Cardiac muscle cell (in vitro differentiated cells and primary cell): ENCODE measurements at regions not wholly inside any gene's neighbourhood (a gene's known extent, or its start where the extent isn't known, plus 50 kb on each side); places are given as distances from the start of the nearest gene placed in this dataset.

ENCODE experiments used
- DNase-seq, 2 donors: peaks; one replicate each; pipeline versions ENCODE4 v3.0.0 to v3.0.0-alpha.2; 2010 to 2017; ENCODE audit warnings: low read depth in 1 of 2, low spot score in 1 of 2
- H3K27ac ChIP-seq: fragments of 200-600 bp; sonication (generic); 2 replicates; pipeline ENCODE4 v1.5.1; 2016
- H3K27me3 ChIP-seq: fragments of 200-600 bp; sonication (generic); 2 replicates; pipeline ENCODE4 v1.6.0; 2016; ENCODE audit warnings: control low read depth
- H3K36me3 ChIP-seq: fragments of 200-600 bp; sonication (generic); 2 replicates; pipeline ENCODE4 v1.5.1; 2016; ENCODE audit warnings: control low read depth
- H3K4me1 ChIP-seq: fragments of 200-600 bp; sonication (generic); 2 replicates; pipeline ENCODE4 v1.8.1; 2017; ENCODE audit warnings: low read depth, mild to moderate bottlenecking, mixed run types
- H3K4me3 ChIP-seq: fragments of 200-600 bp; sonication (generic); 2 replicates; pipeline ENCODE4 v1.5.1; 2016; ENCODE audit warnings: mild to moderate bottlenecking
- H3K9me3 ChIP-seq: fragments of 200-600 bp; sonication (generic); 2 replicates; pipeline ENCODE4 v1.5.1; 2017; ENCODE audit warnings: low read depth, mild to moderate bottlenecking, control low read depth
- CTCF ChIP-seq: IDR thresholded peaks from 2 replicates; pipeline ENCODE4 v1.5.1; 2012; ENCODE audit warnings: low read depth, mild to moderate bottlenecking, low read length

- TF ChIP-seq CTCF: no peak
- no peaks in the 10 kb centered on the region for H3K9me3 ChIP-seq
These were observed 193.2 kb upstream of the MYOCD start for GRCh38 chr17:12472252-12473173.

GRCh38 chr17:12478311-12478710, 187.4 kb upstream of the MYOCD start:
- no peaks in the 10 kb centered on the region for H3K27me3 ChIP-seq
- H3K4me1 ChIP-seq: no peaks in the 10 kb centered on the region
- no peaks in the 10 kb centered on the region for H3K36me3 ChIP-seq
- no peak overlapping the region for H3K27ac ChIP-seq
- no peak for DNase-seq
- no peaks in the 10 kb centered on the region for H3K9me3 ChIP-seq
- TF ChIP-seq CTCF: no peak
- H3K4me3 ChIP-seq: no peak overlapping the region

More at GRCh38 chr17:12472252-12473173, 193.2 kb upstream of the MYOCD start:
- peak in 1 of 2 donors; percentile 8 for DNase-seq
- no peak overlapping the region for H3K4me3 ChIP-seq
- peaks cover 3% of the 10 kb centered on the region for H3K4me1 ChIP-seq
- no peaks in the 10 kb centered on the region for H3K36me3 ChIP-seq
- no peak overlapping the region for H3K27ac ChIP-seq
- no peaks in the 10 kb centered on the region for H3K27me3 ChIP-seq

GRCh38 chr17:12485361-12485906, 180.3 kb upstream of the MYOCD start:
- no peak for TF ChIP-seq CTCF
- H3K4me3 ChIP-seq: no peak overlapping the region
- DNase-seq: no peak
- H3K27ac ChIP-seq: no peak overlapping the region
- no peaks in the 10 kb centered on the region for H3K27me3 ChIP-seq
- H3K4me1 ChIP-seq: no peaks in the 10 kb centered on the region
- no peaks in the 10 kb centered on the region for H3K9me3 ChIP-seq
- H3K36me3 ChIP-seq: no peaks in the 10 kb centered on the region

- H3K27ac ChIP-seq: no peak overlapping the region
These were observed 176.4 kb upstream of the MYOCD start for GRCh38 chr17:12489325-12489724.

GRCh38 chr17:12492450-12492849, 173.2 kb upstream of the MYOCD start:
- Histone ChIP-seq H3K27me3 (no peaks in the 10 kb centered on the region), H3K27ac (no peak overlapping the region), H3K9me3 (no peaks in the 10 kb centered on the region), H3K4me3 (no peak overlapping the region), H3K4me1 (no peaks in the 10 kb centered on the region), H3K36me3 (no peaks in the 10 kb centered on the region)
- no peak for TF ChIP-seq CTCF
- DNase-seq: peak in 1 of 2 donors; percentile 21

More at GRCh38 chr17:12489325-12489724, 176.4 kb upstream of the MYOCD start:
- Histone ChIP-seq H3K9me3 (no peaks in the 10 kb centered on the region), H3K4me1 (no peaks in the 10 kb centered on the region), H3K27me3 (no peaks in the 10 kb centered on the region), H3K4me3 (no peak overlapping the region), H3K36me3 (no peaks in the 10 kb centered on the region)
- no peak for TF ChIP-seq CTCF
- no peak for DNase-seq
